Lung (tissue), 11 donors: ENCODE measurements at regions not wholly inside any gene's neighbourhood (a gene's known extent, or its start where the extent isn't known, plus 50 kb on each side); places are given as distances from the start of the nearest gene placed in this dataset.

Experiments
- ATAC-seq: fragments of 200-7000 bp; cut with Tn5 transposase; one replicate; pipeline ENCODE4 v1.9.1; 2020; ENCODE audit warnings: moderate number of reproducible peaks; ENCODE audit not compliant: insufficient read depth, low FRiP score
- DNase-seq, 3 donors: peaks; one replicate each; pipeline ENCODE4 v3.0.0-alpha.2; 2013 to 2017
- H3K27ac ChIP-seq, 2 donors: one replicate each; pipeline ENCODE4 v1.5.1; 2013; ENCODE audit warnings: mild to moderate bottlenecking in 2 of 2, moderate library complexity in 2 of 2, control low read depth in 1 of 2, inconsistent platforms in 1 of 2, low read depth in 1 of 2, low read length in 1 of 2
- H3K27me3 ChIP-seq, 3 donors: one replicate each; pipeline ENCODE4 v1.5.1; 2013; ENCODE audit warnings: low read length in 2 of 3; ENCODE audit not compliant: control insufficient read depth in 3 of 3, insufficient read depth in 3 of 3
- H3K36me3 ChIP-seq, 4 donors: one replicate each; pipeline ENCODE4 v1.5.1; 2013; ENCODE audit warnings: low read length in 4 of 4, mild to moderate bottlenecking in 1 of 4, moderate library complexity in 1 of 4; ENCODE audit not compliant: control insufficient read depth in 4 of 4, insufficient read depth in 4 of 4
- H3K4me1 ChIP-seq, 5 donors: one replicate each; pipeline ENCODE4 v1.5.1; 2013; ENCODE audit warnings: low read length in 5 of 5, mild to moderate bottlenecking in 2 of 5, moderate library complexity in 1 of 5; ENCODE audit not compliant: control insufficient read depth in 5 of 5, insufficient read depth in 5 of 5
- H3K4me3 ChIP-seq: one replicate; pipeline ENCODE4 v1.5.1; 2013; ENCODE audit warnings: mild to moderate bottlenecking, control low read depth, moderate library complexity
- H3K9ac ChIP-seq, 2 donors: one replicate each; pipeline ENCODE4 v1.5.1; 2013; ENCODE audit warnings: low read length in 2 of 2, control low read depth in 1 of 2; ENCODE audit not compliant: insufficient read depth in 1 of 2
- H3K9me3 ChIP-seq, 4 donors: one replicate each; pipeline ENCODE4 v1.5.1; 2013; ENCODE audit warnings: low read length in 3 of 4, mild to moderate bottlenecking in 1 of 4, moderate library complexity in 1 of 4; ENCODE audit not compliant: control insufficient read depth in 4 of 4, insufficient read depth in 3 of 4
- CTCF ChIP-seq: IDR thresholded peaks from 2 replicates; pipeline ENCODE4 v1.5.1; 2012; ENCODE audit warnings: mild to moderate bottlenecking; ENCODE audit errors: control extremely low read depth, extremely low read depth
- WGBS, 2 donors: extraction: QIAGEN DNeasy Blood & Tissue Kit; methylation state at CpG; one replicate each; pipeline ENCODE4 v1.1.7; 2013; 5-methylcytosine and 5-hydroxymethylcytosine counted together
- donor health status: control.
- donor health status: control.
- donor health status: Bipolar disorder and iron deficiency.
- donor health status: healthy.
- donor health status: DM: yes; HTN: yes; CAD: no.

- H3K27me3 ChIP-seq: no peaks in the 10 kb centered on the region
- no peak for DNase-seq
- no peak for ATAC-seq
- peaks cover 0 to 4% (median 0%) of the 10 kb centered on the region in 4 donors for H3K9me3 ChIP-seq
- no peak overlapping the region for H3K27ac ChIP-seq
- H3K36me3 ChIP-seq: no peaks in the 10 kb centered on the region
- peaks cover 0 to 4% (median 0%) of the 10 kb centered on the region in 5 donors for H3K4me1 ChIP-seq
- no peak overlapping the region for H3K9ac ChIP-seq
- no peak for TF ChIP-seq CTCF
- WGBS, 2 donors: 81 to 83% methylated on average over 1 of the region's 1 CpG
- H3K4me3 ChIP-seq: no peak overlapping the region
Measured at GRCh38 chr13:104553896-104554295, 1487.7 kb upstream of the SLC10A2 start.

GRCh38 chr13:104553186-104553585 is 1487.0 kb upstream of the SLC10A2 start:
- ATAC-seq: no peak
- no peak overlapping the region for H3K27ac ChIP-seq
- no peak overlapping the region for H3K9ac ChIP-seq
- no peak for DNase-seq
- H3K36me3 ChIP-seq: no peaks in the 10 kb centered on the region
- no peaks in the 10 kb centered on the region for H3K27me3 ChIP-seq
- H3K9me3 ChIP-seq: peaks cover 0 to 4% (median 0%) of the 10 kb centered on the region in 4 donors
- H3K4me1 ChIP-seq: peaks cover 0 to 4% (median 0%) of the 10 kb centered on the region in 5 donors
- no peak overlapping the region for H3K4me3 ChIP-seq
- TF ChIP-seq CTCF: no peak
- 71 to 78% methylated on average over 3 of the region's 3 CpGs for WGBS, 2 donors

GRCh38 chr13:104534847-104535246 is 1468.6 kb upstream of the SLC10A2 start:
- Histone ChIP-seq H3K9ac (no peak overlapping the region), H3K36me3 (no peaks in the 10 kb centered on the region), H3K9me3 (no peaks in the 10 kb centered on the region), H3K4me3 (no peak overlapping the region), H3K4me1 (peaks cover 0 to 14% (median 0%) of the 10 kb centered on the region in 5 donors), H3K27ac (no peak overlapping the region), H3K27me3 (no peaks in the 10 kb centered on the region)
- ATAC-seq: no peak
- WGBS, 2 donors: 92% methylated on average over 10 of the region's 10 CpGs
- DNase-seq: no peak
- TF ChIP-seq CTCF: no peak

GRCh38 chr13:104532132-104532531 is 1465.9 kb upstream of the SLC10A2 start:
- no peaks in the 10 kb centered on the region for H3K27me3 ChIP-seq
- H3K36me3 ChIP-seq: no peaks in the 10 kb centered on the region
- DNase-seq: peak in 2 of 3 donors; percentile 50 to 56
- TF ChIP-seq CTCF: no peak
- H3K4me3 ChIP-seq: no peak overlapping the region
- no peak overlapping the region for H3K27ac ChIP-seq
- no peaks in the 10 kb centered on the region for H3K9me3 ChIP-seq
- no peak for ATAC-seq
- no peak overlapping the region for H3K9ac ChIP-seq
- H3K4me1 ChIP-seq: peaks cover 0 to 14% (median 0%) of the 10 kb centered on the region in 5 donors
